ENCODE measurements at regions not wholly inside any gene's neighbourhood (a gene's known extent, or its start where the extent isn't known, plus 50 kb on each side); places are given as distances from the start of the nearest gene placed in this dataset.

- TF ChIP-seq YY1 (IDR thresholded peaks at IDR 0.05; ENCODE audit: insufficient read depth, insufficient read length) (no peak), SUZ12 (IDR thresholded peaks at IDR 0.05; ENCODE audit: extremely low read depth, insufficient read depth, insufficient read length) (no peak)
Measured at GRCh38 chr4:170884969-170885570, 795.3 kb upstream of the AADAT start.

All from NT2/D1 (cell line).